K562 (cell line): ENCODE measurements at regions not wholly inside any gene's neighbourhood (a gene's known extent, or its start where the extent isn't known, plus 50 kb on each side); places are given as distances from the start of the nearest gene placed in this dataset.

Experiments used
- ATAC-seq: fragments of 200-7000 bp; cut with Tn5 transposase; 3 replicates; pipeline ENCODE4 v1.9.1; 2020; ENCODE audit warnings: moderate library complexity
- BruUV-seq: library from RNA; stranded (reverse); fragments of 400-500 nt; replicated peaks from 2 replicates; lab custom pipeline; 2021; lab: Mats Ljungman, UMichigan
- CTCF ChIA-PET: fragments of 300-600 bp; formaldehyde crosslinking; extraction: SDS; loops from one replicate; lab custom pipeline; 2021; ENCODE audit warnings: low intra/inter-chr PET ratio; lab: Yijun Ruan, JAX
- POLR2A ChIA-PET: fragments of 300-600, 350-650 bp; sonication (Branson Sonifier 250); formaldehyde crosslinking; extraction: SDS; loops from one replicate; lab custom pipeline; 2021; ENCODE audit warnings: antibody characterized with exemption, inconsistent platforms; lab: Yijun Ruan, JAX
- DNase-seq, 4 experiments: peaks; one replicate each; pipeline versions ENCODE4 v3.0.0 to v3.0.0-alpha.2; 2011 to 2018; ENCODE audit warnings: low spot score in 3 of 4, mixed read lengths in 3 of 4; ENCODE audit errors: extremely low read depth in 1 of 4
- FAIRE-seq: peaks from 2 replicates; lab custom pipeline; 2011; peaks lifted over from hg19 to GRCh38; lab: Jason Lieb, UNC
- H2AFZ ChIP-seq: 2 replicates; pipeline ENCODE4 v1.6.0; 2011; ENCODE audit warnings: low read depth, low read length, control low read depth, inconsistent platforms
- H3K27ac ChIP-seq: fragments of 200-600 bp; 3 replicates; pipeline ENCODE4 v1.8.0; 2011; ENCODE audit warnings: low read depth, mild to moderate bottlenecking, control low read depth, inconsistent platforms, low read length, moderate library complexity, mixed read lengths; ENCODE audit errors: extremely low read depth
- H3K27me3 ChIP-seq, 2 experiments: fragments of 300-600 bp in 1 of 2; 2 replicates in 1 of 2; 3 replicates in 1 of 2; pipeline versions ENCODE4 v1.6.0 to v1.8.0; 2011; ENCODE audit warnings: inconsistent platforms in 2 of 2, low read length in 2 of 2, mild to moderate bottlenecking in 1 of 2, mixed read lengths in 1 of 2, moderate library complexity in 1 of 2; ENCODE audit not compliant: control insufficient read depth in 2 of 2, insufficient read depth in 2 of 2
- H3K36me3 ChIP-seq: fragments of 300-600 bp; 3 replicates; pipeline ENCODE4 v1.8.0; 2011; ENCODE audit warnings: mild to moderate bottlenecking, low read length, inconsistent platforms; ENCODE audit not compliant: control insufficient read depth, insufficient read depth
- H3K4me1 ChIP-seq, 2 experiments: fragments of 200-600 bp in 1 of 2; replicated peaks in 1 of 2; 2 replicates in 1 of 2; 3 replicates in 1 of 2; pipeline versions ENCODE4 v1.5.1 to v1.8.0; 2011; ENCODE audit warnings: inconsistent platforms in 2 of 2, low read length in 2 of 2, mild to moderate bottlenecking in 1 of 2, mixed read lengths in 1 of 2, moderate library complexity in 1 of 2; ENCODE audit not compliant: control insufficient read depth in 2 of 2, insufficient read depth in 2 of 2
- H3K4me2 ChIP-seq: 2 replicates; pipeline ENCODE4 v1.6.1; 2011; ENCODE audit warnings: low read length, control low read depth, inconsistent platforms, mixed read lengths; ENCODE audit not compliant: insufficient read depth
- H3K4me3 ChIP-seq: fragments of 200-600 bp; sonication (generic), shearing (Covaris generic); 2 replicates; pipeline ENCODE4 v1.5.1; 2016; ENCODE audit warnings: control low read depth, inconsistent platforms
- H3K79me2 ChIP-seq: fragments of 200-600 bp; 3 replicates; pipeline ENCODE4 v1.8.0; 2011; ENCODE audit warnings: low read length, inconsistent platforms; ENCODE audit not compliant: control insufficient read depth, insufficient read depth
- H3K9ac ChIP-seq, 2 experiments: 2 replicates each; pipeline versions ENCODE4 v1.6.0 to v1.6.1; 2011; ENCODE audit warnings: low read depth in 2 of 2, low read length in 2 of 2, control low read depth in 1 of 2, inconsistent platforms in 1 of 2, mild to moderate bottlenecking in 1 of 2, mixed read lengths in 1 of 2; ENCODE audit not compliant: insufficient read depth in 1 of 2
- H3K9me1 ChIP-seq: one replicate; pipeline ENCODE4 v1.6.0; 2011; ENCODE audit warnings: inconsistent platforms, mild to moderate bottlenecking, low read length, moderate library complexity; ENCODE audit not compliant: control insufficient read depth, insufficient read depth
- H3K9me3 ChIP-seq: replicated peaks from 2 replicates; pipeline ENCODE4 v1.5.1; 2011; ENCODE audit warnings: low read depth, low read length, inconsistent platforms; ENCODE audit not compliant: control insufficient read depth, insufficient read depth
- H4K20me1 ChIP-seq: replicated peaks from 2 replicates; pipeline ENCODE4 v1.6.1; 2011; ENCODE audit warnings: low read length, inconsistent platforms, mixed read lengths; ENCODE audit not compliant: control insufficient read depth, insufficient read depth
- ASH1L ChIP-seq: fragments of 450-650 bp; IDR thresholded peaks from 2 replicates; pipeline ENCODE4 v1.6.1; 2018; ENCODE audit warnings: borderline replicate concordance, mild to moderate bottlenecking, low read depth; ENCODE audit not compliant: partially characterized antibody
- BRD4 ChIP-seq: fragments of 200-600 bp; sonication (generic); IDR thresholded peaks from 2 replicates; pipeline ENCODE4 v1.6.1; 2017; ENCODE audit warnings: inconsistent platforms
- CBX3 ChIP-seq, 2 experiments: IDR thresholded peaks; 1 replicate in 1 of 2; 2 replicates in 1 of 2; pipeline ENCODE4 v1.6.1; 2012; ENCODE audit warnings: inconsistent platforms in 2 of 2, low read length in 2 of 2, borderline replicate concordance in 1 of 2, control low read depth in 1 of 2
- CCNT2 ChIP-seq: IDR thresholded peaks from 2 replicates; pipeline ENCODE4 v1.6.1; 2011; ENCODE audit warnings: borderline replicate concordance, low read depth, mild to moderate bottlenecking, moderate library complexity, mixed read lengths, low read length; ENCODE audit not compliant: insufficient read length; ENCODE audit errors: extremely low read depth
- CGGBP1 ChIP-seq: fragments of 250-450 bp; sonication (Bioruptor Pico); IDR thresholded peaks from 2 replicates; pipeline ENCODE4 v1.9.0; 2021; ENCODE audit warnings: mild to moderate bottlenecking
- CREB1 ChIP-seq, 2 experiments: sonication (generic) in 1 of 2; formaldehyde crosslinking in 1 of 2; IDR thresholded peaks; 2 replicates each; pipeline versions ENCODE4 v1.6.1 to v1.8.0; 2012 to 2022; ENCODE audit warnings: inconsistent platforms in 1 of 2, mild to moderate bottlenecking in 1 of 2, missing genetic modification reagents in 1 of 2, moderate library complexity in 1 of 2
- FOS ChIP-seq: IDR thresholded peaks from 3 replicates; pipeline ENCODE4 v1.6.1; 2011; ENCODE audit not compliant: insufficient read length; ENCODE audit errors: extremely low read depth
- FOXJ3 ChIP-seq: sonication (generic); formaldehyde crosslinking; IDR thresholded peaks from 2 replicates; pipeline ENCODE4 v1.4.0; 2020; ENCODE audit warnings: mild to moderate bottlenecking, missing genetic modification reagents
- NCOA4 ChIP-seq: fragments of 450-650 bp; IDR thresholded peaks from 2 replicates; pipeline ENCODE4 v1.6.1; 2018; ENCODE audit warnings: mild to moderate bottlenecking; ENCODE audit not compliant: partially characterized antibody
- PML ChIP-seq: IDR thresholded peaks from 2 replicates; pipeline ENCODE4 v1.6.1; 2012; ENCODE audit warnings: low read length, inconsistent platforms
- SAFB2 ChIP-seq: fragments of 200-400 bp; formaldehyde crosslinking; IDR thresholded peaks from 2 replicates; pipeline ENCODE4 v1.6.1; 2018; ENCODE audit warnings: borderline replicate concordance, low read length, low read depth, moderate library complexity; ENCODE audit not compliant: severe bottlenecking
- ZBTB49 ChIP-seq: sonication (generic); formaldehyde crosslinking; IDR thresholded peaks from 2 replicates; pipeline ENCODE4 v1.8.0; 2022; ENCODE audit warnings: missing genetic modification reagents, mild to moderate bottlenecking, borderline replicate concordance
- ZNF316 ChIP-seq: fragments of 450-650 bp; IDR thresholded peaks from 2 replicates; pipeline ENCODE4 v1.6.1; 2016
- ZNF584 ChIP-seq: fragments of 200-800 bp; sonication (Bioruptor generic); IDR thresholded peaks from 2 replicates; pipeline ENCODE4 v1.6.1; 2016; ENCODE audit warnings: low read depth, mild to moderate bottlenecking, missing genetic modification characterization, missing compliant biosample characterization
- WGBS: fragments of 100-300 bp; shearing (Covaris generic); methylation state at CpG from one replicate; pipeline ENCODE4 v1.1.6; 2016; ENCODE audit warnings: low coverage, mixed read lengths; ENCODE audit not compliant: insufficient coverage; ENCODE audit errors: missing lambda C conversion rate; 5-methylcytosine and 5-hydroxymethylcytosine counted together
- in situ Hi-C: fragments of 300-500 bp; cut with MboI; formaldehyde crosslinking; loops from 4 replicates; pipeline ENCODE4 v1.15.0; 2018; ENCODE audit warnings: inconsistent platforms, mixed read lengths
- intact Hi-C: fragments of 100-400 bp; cut with micrococcal nuclease; formaldehyde crosslinking; loops from 2 replicates; pipeline ENCODE4 v1.14.2; 2022

GRCh38 chr2:235414422-235414821 is 79.4 kb upstream of the AGAP1 start:
- no peak for FAIRE-seq
- no peaks in the 10 kb centered on the region for H4K20me1 ChIP-seq
- no peaks in the 10 kb centered on the region for H3K79me2 ChIP-seq
- H3K9me3 ChIP-seq, result peaks cover 2% of the 10 kb centered on the region
- H2AFZ ChIP-seq, result no peak overlapping the region
- no peak overlapping the region for H3K4me3 ChIP-seq
- H3K9me1 ChIP-seq, result no peaks in the 10 kb centered on the region
- no peak for ATAC-seq
- DNase-seq, result no peak
- no peak overlapping the region for H3K4me2 ChIP-seq
- H3K36me3 ChIP-seq, result no peaks in the 10 kb centered on the region
- ChIA-PET POLR2A (no interaction called here), CTCF (no interaction called here)
- no peak for TF ChIP-seq PML
- TF ChIP-seq ZNF584, result no peak
- TF ChIP-seq ZBTB49 (CRISPR knock-in tag), result no peak
- TF ChIP-seq ZNF316, result no peak
- TF ChIP-seq CREB1 (IDR thresholded peaks at IDR 0.05), result no peak
- TF ChIP-seq CREB1 (CRISPR knock-in tag; IDR thresholded peaks at IDR 0.05), result no peak
- no peak for TF ChIP-seq CBX3 (IDR thresholded peaks at IDR 0.05; ENCODE audit: borderline replicate concordance in 1 of 2, low read length in 2 of 2)
- no peak for TF ChIP-seq CCNT2
- no peak for TF ChIP-seq SAFB2
- no peak for TF ChIP-seq FOS
- TF ChIP-seq BRD4, result no peak
- no peak for TF ChIP-seq ASH1L
- TF ChIP-seq CGGBP1 (CRISPR knock-in tag), result no peak
- TF ChIP-seq FOXJ3 (CRISPR knock-in tag), result no peak
- no peak for TF ChIP-seq NCOA4
- intact Hi-C loops, result no loop called here
- in situ Hi-C loops, result no loop called here
- H3K27ac ChIP-seq, result no peak overlapping the region
- no TSS peak for BruUV-seq
- H3K27me3 ChIP-seq, result no peaks in the 10 kb centered on the region
- H3K4me1 ChIP-seq, result peaks cover 10% of the 10 kb centered on the region in 2 experiments; a peak in 4 of 5 replicates
- H3K9ac ChIP-seq, result no peak overlapping the region
- WGBS, result 67% methylated on average over 1 of the region's 4 CpGs
